ENCODE measurements at regions not wholly inside any gene's neighbourhood (a gene's known extent, or its start where the extent isn't known, plus 50 kb on each side); places are given as distances from the start of the nearest gene placed in this dataset.

DNA sequence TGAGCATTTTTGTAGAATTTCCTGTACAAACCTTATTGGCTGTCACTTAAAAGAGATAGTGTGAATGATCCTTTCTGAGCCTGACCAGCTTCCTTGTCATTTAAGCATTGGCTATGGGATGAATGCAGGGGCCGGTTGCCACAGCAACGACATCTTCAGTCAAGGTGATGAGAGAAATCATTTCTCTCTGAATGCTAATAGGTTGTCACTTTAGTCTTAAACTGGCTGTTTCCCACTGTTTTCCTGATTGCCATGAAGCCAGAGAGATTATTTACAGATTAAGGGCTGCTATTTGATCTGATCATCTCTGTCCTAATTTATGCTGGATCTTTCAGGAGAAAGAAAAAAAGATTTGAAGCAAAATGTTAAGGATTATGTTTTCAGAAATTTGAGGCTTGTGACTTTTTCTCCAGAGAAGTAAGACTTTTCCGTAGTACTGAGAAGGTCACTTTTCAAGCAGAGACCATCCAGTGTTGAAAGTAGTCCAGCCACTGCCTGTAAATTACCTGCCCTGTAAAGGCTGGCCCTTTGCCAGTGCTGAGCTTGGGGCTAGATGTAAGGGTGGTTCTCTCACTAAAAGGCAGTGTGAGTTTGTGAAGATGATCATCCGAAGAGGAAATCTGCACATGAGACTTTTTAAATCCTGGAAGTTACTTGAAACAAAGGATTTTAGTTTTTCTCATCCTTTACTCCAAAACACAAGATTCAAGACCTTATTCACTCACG lies 235.6 kb downstream of the DACT1 start:
- H3K4me1 Mint-ChIP-seq = no peaks in the 10 kb centered on the region
- no peak for ATAC-seq
- H3K27ac Mint-ChIP-seq = no peak overlapping the region
- Histone ChIP-seq H3K9me3 (ENCODE audit: control insufficient read depth, insufficient read depth, low read length) (no peaks in the 10 kb centered on the region), H3K36me3 (ENCODE audit: control insufficient read depth, insufficient read depth, low read length) (no peaks in the 10 kb centered on the region), H3K27ac (ENCODE audit: low read length) (no peak overlapping the region), H3K27me3 (ENCODE audit: control insufficient read depth, insufficient read depth, low read length) (no peaks in the 10 kb centered on the region), H3K4me1 (ENCODE audit: control insufficient read depth, insufficient read depth, low read length) (no peaks in the 10 kb centered on the region), H3K4me3 (ENCODE audit: low read length) (no peak overlapping the region)
- WGBS (ENCODE audit: insufficient coverage) = 87% methylated on average over 4 of the region's 5 CpGs
- no peak for DNase-seq
- no peaks in the 10 kb centered on the region for H3K9me3 Mint-ChIP-seq
- intact Hi-C loops (cut with micrococcal nuclease) = no loop called here
- no peak for TF ChIP-seq CTCF (IDR thresholded peaks at IDR 0.05)
- no peaks in the 10 kb centered on the region for H3K27me3 Mint-ChIP-seq (ENCODE audit: low read depth in 2 of 2)
- H3K4me3 Mint-ChIP-seq = no peak overlapping the region
- no peaks in the 10 kb centered on the region for H3K36me3 Mint-ChIP-seq

DNA sequence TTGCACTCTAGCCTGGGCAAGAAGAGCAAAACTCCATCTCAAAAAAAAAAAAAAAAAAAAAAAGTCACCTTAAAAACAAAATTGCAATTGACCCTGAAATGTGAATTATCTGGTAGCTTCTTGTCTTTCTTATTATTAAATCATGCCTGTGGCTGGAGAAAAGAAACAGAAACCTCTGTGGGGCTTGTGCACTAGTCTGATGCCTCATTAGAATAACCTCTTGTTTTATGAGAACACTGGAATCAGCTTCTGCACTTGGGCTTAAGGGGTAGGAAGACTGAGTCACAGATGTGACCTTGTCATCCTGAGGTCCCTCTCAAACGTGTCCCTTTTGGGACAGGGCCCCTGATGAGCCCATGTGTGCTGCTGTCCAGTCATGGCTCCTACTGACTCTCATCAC lies 237.9 kb downstream of the DACT1 start:
- H3K9me3 ChIP-seq (ENCODE audit: control insufficient read depth, insufficient read depth, low read length) = no peaks in the 10 kb centered on the region
- H3K27ac Mint-ChIP-seq = no peak overlapping the region

GRCh38 chr14:58876608-58877007 lies 238.8 kb downstream of the DACT1 start:
- Mint-ChIP-seq H3K36me3 (no peaks in the 10 kb centered on the region), H3K4me1 (no peaks in the 10 kb centered on the region), H3K27ac (no peak overlapping the region), H3K27me3 (ENCODE audit: low read depth in 2 of 2) (no peaks in the 10 kb centered on the region), H3K9me3 (peaks cover 0 to 3% of the 10 kb centered on the region in 2 donors), H3K4me3 (no peak overlapping the region)
- intact Hi-C loops (cut with micrococcal nuclease) = no loop called here
- no peak overlapping the region for H3K4me3 ChIP-seq (ENCODE audit: low read length)
- no peak for TF ChIP-seq CTCF (IDR thresholded peaks at IDR 0.05)
- H3K27ac ChIP-seq (ENCODE audit: low read length) = no peak overlapping the region
- no peaks in the 10 kb centered on the region for H3K4me1 ChIP-seq (ENCODE audit: control insufficient read depth, insufficient read depth, low read length)
- H3K27me3 ChIP-seq (ENCODE audit: control insufficient read depth, insufficient read depth, low read length) = no peaks in the 10 kb centered on the region
- H3K9me3 ChIP-seq (ENCODE audit: control insufficient read depth, insufficient read depth, low read length) = no peaks in the 10 kb centered on the region
- ATAC-seq = no peak
- no peaks in the 10 kb centered on the region for H3K36me3 ChIP-seq (ENCODE audit: control insufficient read depth, insufficient read depth, low read length)
- DNase-seq = no peak

More for the DNA sequence above, 237.9 kb downstream of the DACT1 start:
- DNase-seq = no peak
- Mint-ChIP-seq H3K4me1 (no peaks in the 10 kb centered on the region), H3K27me3 (ENCODE audit: low read depth in 2 of 2) (no peaks in the 10 kb centered on the region), H3K36me3 (no peaks in the 10 kb centered on the region), H3K4me3 (no peak overlapping the region), H3K9me3 (peaks cover 0 to 3% of the 10 kb centered on the region in 2 donors)
- no peaks in the 10 kb centered on the region for H3K36me3 ChIP-seq (ENCODE audit: control insufficient read depth, insufficient read depth, low read length)
- H3K27ac ChIP-seq (ENCODE audit: low read length) = no peak overlapping the region
- intact Hi-C loops (cut with micrococcal nuclease) = no loop called here
- ATAC-seq = no peak
- 46% methylated on average over 1 of the region's 1 CpG for WGBS (ENCODE audit: insufficient coverage)
- no peaks in the 10 kb centered on the region for H3K4me1 ChIP-seq (ENCODE audit: control insufficient read depth, insufficient read depth, low read length)
- H3K27me3 ChIP-seq (ENCODE audit: control insufficient read depth, insufficient read depth, low read length) = no peaks in the 10 kb centered on the region
- no peak for TF ChIP-seq CTCF (IDR thresholded peaks at IDR 0.05)
- H3K4me3 ChIP-seq (ENCODE audit: low read length) = no peak overlapping the region

Measured in natural killer cell (primary cell).